ENCODE measurements at regions not wholly inside any gene's neighbourhood (a gene's known extent, or its start where the extent isn't known, plus 50 kb on each side); places are given as distances from the start of the nearest gene placed in this dataset.

GRCh38 chr4:42237010-42237409, 84.6 kb upstream of the BEND4 start:
- no peak overlapping the region for H3K27ac ChIP-seq (ENCODE audit: insufficient read depth, low read depth, low read length)
- H3K4me1 ChIP-seq (ENCODE audit: control insufficient read depth, extremely low read depth, insufficient read depth, low read length): no peaks in the 10 kb centered on the region
- no peak overlapping the region for H3K4me3 ChIP-seq (replicated peaks in 1 of 3; ENCODE audit: insufficient read depth in 1 of 3, low read depth in 1 of 3, low read length in 3 of 3)
- FAIRE-seq (no peak), DNase-seq (ENCODE audit: low read depth, low spot score) (no peak)
- intact Hi-C loops (cut with micrococcal nuclease): no loop called here
- no peaks in the 10 kb centered on the region for H3K9me1 ChIP-seq (replicated peaks; ENCODE audit: control insufficient read depth, extremely low read depth, insufficient read depth, low read length)
- peaks cover 0 to 1% of the 10 kb centered on the region in 2 experiments for H3K27me3 ChIP-seq (ENCODE audit: control insufficient read depth in 2 of 2, insufficient read depth in 2 of 2, low read length in 2 of 2)
- no peaks in the 10 kb centered on the region for H3K36me3 ChIP-seq (ENCODE audit: control insufficient read depth in 2 of 2, extremely low read depth in 1 of 2, insufficient read depth in 2 of 2, low read length in 2 of 2)
- dilution Hi-C loops (cut with MboI; ENCODE audit: extremely low pct_ligation_motif_present, low sequenced_read_pairs): no loop called here
- H2AFZ ChIP-seq (ENCODE audit: low read depth, low read length): no peak overlapping the region
- BruUV-seq (replicated peaks): no TSS peak
- H3K9ac ChIP-seq (replicated peaks; ENCODE audit: extremely low read depth, insufficient read depth, low read length): no peak overlapping the region
- TF ChIP-seq POLR2AphosphoS5 (IDR thresholded peaks at IDR 0.05; ENCODE audit: insufficient read depth, low read depth, low read length) (no peak), EZH2 (IDR thresholded peaks at IDR 0.05; ENCODE audit: borderline replicate concordance, low read depth, low read length, severe bottlenecking) (no peak)
- ChIA-PET CTCF (no interaction called here), POLR2A (interaction anchor here (0.5 to 0.6 kb wide), 2 partner anchors 16 to 931 kb away, joined by 3 to 7 read pairs; no protein-coding TSS in a partner anchor)
- H3K79me2 ChIP-seq (ENCODE audit: control insufficient read depth, insufficient read depth, low read length): no peaks in the 10 kb centered on the region
- H3K4me2 ChIP-seq (ENCODE audit: insufficient read depth, low read length): no peak overlapping the region
- no peaks in the 10 kb centered on the region for H4K20me1 ChIP-seq (replicated peaks; ENCODE audit: control insufficient read depth, extremely low read depth, insufficient read depth, low read length)
- H3K9me3 ChIP-seq (replicated peaks; ENCODE audit: control insufficient read depth, insufficient read depth, low read length): no peaks in the 10 kb centered on the region

- Histone ChIP-seq H3K4me3 (replicated peaks in 1 of 3; ENCODE audit: insufficient read depth in 1 of 3, low read depth in 1 of 3, low read length in 3 of 3) (no peak overlapping the region), H3K4me1 (ENCODE audit: control insufficient read depth, extremely low read depth, insufficient read depth, low read length) (no peaks in the 10 kb centered on the region), H3K4me2 (ENCODE audit: insufficient read depth, low read length) (no peak overlapping the region), H4K20me1 (replicated peaks; ENCODE audit: control insufficient read depth, extremely low read depth, insufficient read depth, low read length) (no peaks in the 10 kb centered on the region), H3K27ac (ENCODE audit: insufficient read depth, low read depth, low read length) (no peak overlapping the region), H3K27me3 (ENCODE audit: control insufficient read depth in 2 of 2, insufficient read depth in 2 of 2, low read length in 2 of 2) (peaks cover 0 to 1% of the 10 kb centered on the region in 2 experiments), H3K36me3 (ENCODE audit: control insufficient read depth in 2 of 2, extremely low read depth in 1 of 2, insufficient read depth in 2 of 2, low read length in 2 of 2) (no peaks in the 10 kb centered on the region), H3K9me1 (replicated peaks; ENCODE audit: control insufficient read depth, extremely low read depth, insufficient read depth, low read length) (no peaks in the 10 kb centered on the region), H3K79me2 (ENCODE audit: control insufficient read depth, insufficient read depth, low read length) (no peaks in the 10 kb centered on the region), H2AFZ (ENCODE audit: low read depth, low read length) (no peak overlapping the region), H3K9ac (replicated peaks; ENCODE audit: extremely low read depth, insufficient read depth, low read length) (no peak overlapping the region), H3K9me3 (replicated peaks; ENCODE audit: control insufficient read depth, insufficient read depth, low read length) (no peaks in the 10 kb centered on the region)
- intact Hi-C loops (cut with micrococcal nuclease): no loop called here
- dilution Hi-C loops (cut with MboI; ENCODE audit: extremely low pct_ligation_motif_present, low sequenced_read_pairs): no loop called here
- ChIA-PET CTCF (no interaction called here), POLR2A (interaction anchor here (0.6 kb wide), 1 partner anchor 16 kb away, joined by 7 read pairs; no protein-coding TSS in a partner anchor)
- no peak for DNase-seq (ENCODE audit: low read depth, low spot score)
- no peak for FAIRE-seq
- no TSS peak for BruUV-seq (replicated peaks)
- TF ChIP-seq POLR2A (IDR thresholded peaks at IDR 0.05; ENCODE audit: low read depth, low read length) (no peak), GATA2 (IDR thresholded peaks at IDR 0.05; ENCODE audit: insufficient read depth, insufficient read length, low read depth, low read length) (no peak), JUN (IDR thresholded peaks at IDR 0.05; ENCODE audit: borderline replicate concordance, insufficient read depth, insufficient read length, low read depth) (no peak), CTCF (IDR thresholded peaks at IDR 0.05; ENCODE audit: extremely low read depth in 1 of 2, insufficient read depth in 1 of 2, low read depth in 1 of 2, low read length in 2 of 2) (no peak), FOS (IDR thresholded peaks at IDR 0.05; ENCODE audit: borderline replicate concordance, insufficient read depth, low read length) (no peak), EZH2 (IDR thresholded peaks at IDR 0.05; ENCODE audit: borderline replicate concordance, low read depth, low read length, severe bottlenecking) (no peak), MYC (IDR thresholded peaks at IDR 0.05; ENCODE audit: low read depth, low read length) (no peak), POLR2AphosphoS5 (IDR thresholded peaks at IDR 0.05; ENCODE audit: insufficient read depth, low read depth, low read length) (no peak), MAX (IDR thresholded peaks at IDR 0.05; ENCODE audit: insufficient read depth, insufficient read length) (no peak)
Measured at GRCh38 chr4:42237451-42237850, 85.0 kb upstream of the BEND4 start.

Data from endothelial cell of umbilical vein (primary cell).